Neural progenitor cell (in vitro differentiated cells): ENCODE measurements at regions not wholly inside any gene's neighbourhood (a gene's known extent, or its start where the extent isn't known, plus 50 kb on each side); places are given as distances from the start of the nearest gene placed in this dataset.

Experiments used
- DNase-seq: peaks from one replicate; pipeline ENCODE4 v3.0.0-alpha.2; 2016; ENCODE audit warnings: low spot score
- H2AFZ ChIP-seq: fragments of 200-600 bp; sonication (generic); replicated peaks from 2 replicates; pipeline ENCODE4 v1.6.1; 2016; ENCODE audit warnings: antibody characterized with exemption
- H3F3A ChIP-seq: fragments of 200-600 bp; sonication (generic); 2 replicates; pipeline ENCODE4 v1.6.1; 2016; ENCODE audit warnings: antibody characterized with exemption, low read depth
- H3K27ac ChIP-seq: fragments of 200-600 bp; sonication (generic); 2 replicates; pipeline ENCODE4 v1.5.1; 2016; ENCODE audit warnings: mild to moderate bottlenecking
- H3K27me3 ChIP-seq: fragments of 200-600 bp; sonication (generic); 2 replicates; pipeline ENCODE4 v1.6.1; 2016; ENCODE audit warnings: mild to moderate bottlenecking, moderate library complexity
- H3K36me3 ChIP-seq: fragments of 200-600 bp; sonication (generic); 2 replicates; pipeline ENCODE4 v1.5.1; 2016
- H3K4me1 ChIP-seq: fragments of 200-600 bp; sonication (generic); 2 replicates; pipeline ENCODE4 v1.6.1; 2016; ENCODE audit warnings: mixed run types
- H3K4me2 ChIP-seq: fragments of 200-600 bp; sonication (generic); 2 replicates; pipeline ENCODE4 v1.6.1; 2016
- H3K4me3 ChIP-seq: fragments of 200-600 bp; sonication (generic); 2 replicates; pipeline ENCODE4 v1.5.1; 2016
- H3K79me2 ChIP-seq: fragments of 200-600 bp; sonication (generic); 2 replicates; pipeline ENCODE4 v1.6.1; 2016; ENCODE audit warnings: low read depth
- H3K9ac ChIP-seq: fragments of 200-600 bp; sonication (generic); 2 replicates; pipeline ENCODE4 v1.6.1; 2016
- H3K9me3 ChIP-seq: fragments of 200-600 bp; sonication (generic); 2 replicates; pipeline ENCODE4 v1.5.1; 2016; ENCODE audit warnings: low read depth
- H4K20me1 ChIP-seq: fragments of 200-600 bp; sonication (generic); 2 replicates; pipeline ENCODE4 v1.6.1; 2016; ENCODE audit warnings: low read depth
- H3K27ac Mint-ChIP-seq: 3 replicates; pipeline ENCODE4 v1.8.0; 2021; ENCODE audit warnings: mixed read lengths
- H3K27me3 Mint-ChIP-seq: 2 replicates; pipeline ENCODE4 v1.8.0; 2022; ENCODE audit warnings: low read depth, mild to moderate bottlenecking, inconsistent platforms, moderate library complexity, mixed read lengths; ENCODE audit not compliant: insufficient read depth
- H3K36me3 Mint-ChIP-seq: 3 replicates; pipeline ENCODE4 v1.8.0; 2021; ENCODE audit warnings: mixed read lengths
- H3K4me1 Mint-ChIP-seq: 3 replicates; pipeline ENCODE4 v1.8.0; 2021; ENCODE audit warnings: mixed read lengths
- H3K4me3 Mint-ChIP-seq: 3 replicates; pipeline ENCODE4 v1.8.0; 2021; ENCODE audit warnings: mild to moderate bottlenecking, moderate library complexity, mixed read lengths
- H3K9me3 Mint-ChIP-seq: 3 replicates; pipeline ENCODE4 v1.8.0; 2020; ENCODE audit warnings: mixed read lengths
- EZH2 ChIP-seq: fragments of 200-600 bp; sonication (generic); IDR thresholded peaks from 2 replicates; pipeline ENCODE4 v1.6.1; 2017; ENCODE audit warnings: antibody characterized with exemption, mild to moderate bottlenecking, moderate library complexity
- EZH2phosphoT487 ChIP-seq: fragments of 200-600 bp; sonication (generic); IDR thresholded peaks from 2 replicates; pipeline ENCODE4 v1.6.1; 2017; ENCODE audit warnings: antibody characterized with exemption
- TF ChIP-seq, protein P1 (sequence below): fragments of 200-600 bp; sonication (generic); IDR thresholded peaks from 2 replicates; pipeline ENCODE4 v1.5.1; 2017; ENCODE audit warnings: antibody characterized with exemption, mild to moderate bottlenecking

DNA sequence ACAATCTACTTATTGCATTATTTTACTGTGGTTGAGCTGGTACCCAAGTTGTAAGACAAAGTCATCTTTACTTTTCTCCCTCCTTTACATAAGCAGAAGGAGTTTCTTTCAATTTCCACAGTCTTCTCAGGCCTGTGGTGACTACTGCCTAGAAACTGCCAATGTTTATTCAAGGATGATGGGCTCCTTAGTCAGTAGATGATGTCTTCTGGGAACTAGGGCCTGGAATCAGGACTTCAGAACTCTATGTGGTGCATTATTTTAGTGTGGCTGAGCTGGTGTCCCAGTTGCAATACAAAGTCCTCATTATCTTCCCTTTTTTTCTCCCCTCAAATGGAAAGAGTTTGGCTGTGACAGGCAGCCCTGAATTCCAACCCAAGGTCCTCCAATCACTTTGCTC lies 1762.5 kb downstream of the SI start:
- no peaks in the 10 kb centered on the region for H4K20me1 ChIP-seq
- peak overlapping the region; percentile 10 for H2AFZ ChIP-seq
- H3K4me1 Mint-ChIP-seq = no peaks in the 10 kb centered on the region
- no peak overlapping the region for H3K27ac Mint-ChIP-seq
- H3K4me3 ChIP-seq = no peak overlapping the region
- TF ChIP-seq, protein P1, sequence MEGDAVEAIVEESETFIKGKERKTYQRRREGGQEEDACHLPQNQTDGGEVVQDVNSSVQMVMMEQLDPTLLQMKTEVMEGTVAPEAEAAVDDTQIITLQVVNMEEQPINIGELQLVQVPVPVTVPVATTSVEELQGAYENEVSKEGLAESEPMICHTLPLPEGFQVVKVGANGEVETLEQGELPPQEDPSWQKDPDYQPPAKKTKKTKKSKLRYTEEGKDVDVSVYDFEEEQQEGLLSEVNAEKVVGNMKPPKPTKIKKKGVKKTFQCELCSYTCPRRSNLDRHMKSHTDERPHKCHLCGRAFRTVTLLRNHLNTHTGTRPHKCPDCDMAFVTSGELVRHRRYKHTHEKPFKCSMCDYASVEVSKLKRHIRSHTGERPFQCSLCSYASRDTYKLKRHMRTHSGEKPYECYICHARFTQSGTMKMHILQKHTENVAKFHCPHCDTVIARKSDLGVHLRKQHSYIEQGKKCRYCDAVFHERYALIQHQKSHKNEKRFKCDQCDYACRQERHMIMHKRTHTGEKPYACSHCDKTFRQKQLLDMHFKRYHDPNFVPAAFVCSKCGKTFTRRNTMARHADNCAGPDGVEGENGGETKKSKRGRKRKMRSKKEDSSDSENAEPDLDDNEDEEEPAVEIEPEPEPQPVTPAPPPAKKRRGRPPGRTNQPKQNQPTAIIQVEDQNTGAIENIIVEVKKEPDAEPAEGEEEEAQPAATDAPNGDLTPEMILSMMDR = no peak
- no peak for TF ChIP-seq EZH2phosphoT487
- no peak for TF ChIP-seq EZH2
- H3K4me1 ChIP-seq = no peaks in the 10 kb centered on the region
- no peaks in the 10 kb centered on the region for H3K9me3 ChIP-seq
- no peaks in the 10 kb centered on the region for H3F3A ChIP-seq
- no peak overlapping the region for H3K27ac ChIP-seq
- no peak for DNase-seq
- H3K9ac ChIP-seq = no peak overlapping the region
- H3K4me3 Mint-ChIP-seq = no peak overlapping the region
- H3K27me3 ChIP-seq = no peaks in the 10 kb centered on the region
- H3K36me3 ChIP-seq = no peaks in the 10 kb centered on the region
- H3K4me2 ChIP-seq = no peak overlapping the region
- no peaks in the 10 kb centered on the region for H3K79me2 ChIP-seq
- H3K36me3 Mint-ChIP-seq = no peaks in the 10 kb centered on the region
- peaks cover 4% of the 10 kb centered on the region for H3K9me3 Mint-ChIP-seq
- H3K27me3 Mint-ChIP-seq = no peaks in the 10 kb centered on the region

GRCh38 chr3:163306405-163306804 lies 1771.9 kb downstream of the SI start:
- Histone ChIP-seq H3F3A (no peaks in the 10 kb centered on the region), H3K4me3 (no peak overlapping the region), H2AFZ (no peak overlapping the region), H3K9ac (no peak overlapping the region), H3K36me3 (no peaks in the 10 kb centered on the region), H3K27ac (no peak overlapping the region), H4K20me1 (no peaks in the 10 kb centered on the region), H3K4me2 (no peak overlapping the region), H3K27me3 (no peaks in the 10 kb centered on the region), H3K9me3 (no peaks in the 10 kb centered on the region), H3K79me2 (no peaks in the 10 kb centered on the region), H3K4me1 (no peaks in the 10 kb centered on the region)
- Mint-ChIP-seq H3K9me3 (peaks cover 17% of the 10 kb centered on the region), H3K4me1 (no peaks in the 10 kb centered on the region), H3K27ac (no peak overlapping the region), H3K27me3 (no peaks in the 10 kb centered on the region), H3K36me3 (no peaks in the 10 kb centered on the region), H3K4me3 (no peak overlapping the region)
- no peak for DNase-seq
- TF ChIP-seq EZH2phosphoT487 (no peak), EZH2 (no peak)
- TF ChIP-seq, protein P1 = no peak

- no peaks in the 10 kb centered on the region for H3K4me1 Mint-ChIP-seq
- H3K9me3 Mint-ChIP-seq = no peaks in the 10 kb centered on the region
- H3K4me3 Mint-ChIP-seq = no peak overlapping the region
- Histone ChIP-seq H3K79me2 (no peaks in the 10 kb centered on the region), H3K9ac (no peak overlapping the region), H3K4me3 (no peak overlapping the region), H4K20me1 (no peaks in the 10 kb centered on the region), H3K27ac (no peak overlapping the region), H3K4me1 (no peaks in the 10 kb centered on the region), H2AFZ (no peak overlapping the region), H3F3A (no peaks in the 10 kb centered on the region), H3K9me3 (no peaks in the 10 kb centered on the region), H3K4me2 (no peak overlapping the region), H3K36me3 (no peaks in the 10 kb centered on the region), H3K27me3 (no peaks in the 10 kb centered on the region)
- no peak for DNase-seq
- no peak overlapping the region for H3K27ac Mint-ChIP-seq
- H3K27me3 Mint-ChIP-seq = no peaks in the 10 kb centered on the region
- H3K36me3 Mint-ChIP-seq = no peaks in the 10 kb centered on the region
- TF ChIP-seq EZH2phosphoT487 = no peak
- TF ChIP-seq, protein P1 = no peak
- no peak for TF ChIP-seq EZH2
Measured at GRCh38 chr3:163273694-163274093, 1777.1 kb downstream of the OTOL1 start.

- no peak for DNase-seq
- H3K36me3 ChIP-seq = no peaks in the 10 kb centered on the region
- Mint-ChIP-seq H3K27me3 (peaks cover 2% of the 10 kb centered on the region), H3K4me1 (no peaks in the 10 kb centered on the region), H3K4me3 (no peak overlapping the region), H3K9me3 (peaks cover 2% of the 10 kb centered on the region), H3K36me3 (no peaks in the 10 kb centered on the region), H3K27ac (no peak overlapping the region)
- H3K9me3 ChIP-seq = no peaks in the 10 kb centered on the region
- no peaks in the 10 kb centered on the region for H3K27me3 ChIP-seq
- no peak overlapping the region for H3K4me2 ChIP-seq
- H3K9ac ChIP-seq = no peak overlapping the region
- no peak overlapping the region for H3K27ac ChIP-seq
- no peaks in the 10 kb centered on the region for H3K79me2 ChIP-seq
- no peak overlapping the region for H2AFZ ChIP-seq
- no peak overlapping the region for H3K4me3 ChIP-seq
- H4K20me1 ChIP-seq = no peaks in the 10 kb centered on the region
- TF ChIP-seq, protein P1 = no peak
- TF ChIP-seq EZH2 = no peak
- no peak for TF ChIP-seq EZH2phosphoT487
- H3F3A ChIP-seq = no peaks in the 10 kb centered on the region
- no peaks in the 10 kb centered on the region for H3K4me1 ChIP-seq
Measured at GRCh38 chr3:163266731-163267130, 1770.1 kb downstream of the OTOL1 start.
